SU-DHL-6 (cell line): ENCODE measurements at regions not wholly inside any gene's neighbourhood (a gene's known extent, or its start where the extent isn't known, plus 50 kb on each side); places are given as distances from the start of the nearest gene placed in this dataset.

Experiments
- EZH2phosphoT487 ChIP-seq: fragments of 200-600 bp; sonication (generic), shearing (Covaris generic); conservative IDR thresholded peaks from 2 replicates; pipeline ENCODE4 v1.6.1; 2018; ENCODE audit warnings: mild to moderate bottlenecking, antibody characterized with exemption, low read length, moderate library complexity, mixed read lengths
- TF ChIP-seq, protein P1 (sequence below): fragments of 200-600 bp; sonication (generic); IDR thresholded peaks from one replicate; pipeline ENCODE4 v1.5.1; 2017; ENCODE audit warnings: antibody characterized with exemption, mild to moderate bottlenecking, low read length, moderate library complexity; ENCODE audit not compliant: insufficient read depth, poor library complexity, severe bottlenecking

DNA sequence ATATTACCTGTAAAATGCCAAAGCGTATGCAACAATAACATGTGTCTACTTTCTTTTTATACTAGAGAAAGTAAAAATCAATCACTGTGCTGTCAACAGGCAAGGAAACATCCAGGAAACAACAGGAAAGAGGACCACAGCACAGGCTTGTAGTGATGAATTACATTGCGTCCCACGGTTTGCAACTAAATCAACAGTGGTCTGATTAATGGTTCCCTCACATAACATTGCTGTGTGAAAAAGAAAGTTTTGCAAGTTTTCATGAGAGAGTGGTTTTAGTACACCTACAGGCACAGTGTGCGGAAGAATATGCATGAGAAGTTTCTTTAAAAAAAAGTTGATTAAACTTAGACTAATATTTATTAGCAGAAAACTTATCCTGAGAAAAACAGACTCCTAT is 329.5 kb upstream of the HSF2 start:
- TF ChIP-seq, protein P1, sequence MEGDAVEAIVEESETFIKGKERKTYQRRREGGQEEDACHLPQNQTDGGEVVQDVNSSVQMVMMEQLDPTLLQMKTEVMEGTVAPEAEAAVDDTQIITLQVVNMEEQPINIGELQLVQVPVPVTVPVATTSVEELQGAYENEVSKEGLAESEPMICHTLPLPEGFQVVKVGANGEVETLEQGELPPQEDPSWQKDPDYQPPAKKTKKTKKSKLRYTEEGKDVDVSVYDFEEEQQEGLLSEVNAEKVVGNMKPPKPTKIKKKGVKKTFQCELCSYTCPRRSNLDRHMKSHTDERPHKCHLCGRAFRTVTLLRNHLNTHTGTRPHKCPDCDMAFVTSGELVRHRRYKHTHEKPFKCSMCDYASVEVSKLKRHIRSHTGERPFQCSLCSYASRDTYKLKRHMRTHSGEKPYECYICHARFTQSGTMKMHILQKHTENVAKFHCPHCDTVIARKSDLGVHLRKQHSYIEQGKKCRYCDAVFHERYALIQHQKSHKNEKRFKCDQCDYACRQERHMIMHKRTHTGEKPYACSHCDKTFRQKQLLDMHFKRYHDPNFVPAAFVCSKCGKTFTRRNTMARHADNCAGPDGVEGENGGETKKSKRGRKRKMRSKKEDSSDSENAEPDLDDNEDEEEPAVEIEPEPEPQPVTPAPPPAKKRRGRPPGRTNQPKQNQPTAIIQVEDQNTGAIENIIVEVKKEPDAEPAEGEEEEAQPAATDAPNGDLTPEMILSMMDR, result no peak
- no peak for TF ChIP-seq EZH2phosphoT487
